Fibroblast of the aortic adventitia (primary cell): ENCODE measurements at regions not wholly inside any gene's neighbourhood (a gene's known extent, or its start where the extent isn't known, plus 50 kb on each side); places are given as distances from the start of the nearest gene placed in this dataset.
"Not testable (repeated sequence)": the region's sequence is repeated elsewhere in the genome, so short reads cannot be mapped to it uniquely, and the experiment has no call there.

ENCODE experiments used
- DNase-seq: peaks from one replicate; pipeline ENCODE4 v3.0.0-alpha.2; 2010; ENCODE audit warnings: low read depth
- H3K4me3 ChIP-seq: 2 replicates; pipeline ENCODE4 v1.5.1; 2011; ENCODE audit warnings: low read depth, mild to moderate bottlenecking, control low read depth, low read length, moderate library complexity
- CTCF ChIP-seq: IDR thresholded peaks from 2 replicates; pipeline ENCODE4 v1.5.1; 2011; ENCODE audit warnings: mild to moderate bottlenecking, low read length, control low read depth, inconsistent platforms; ENCODE audit not compliant: insufficient read depth

- no peak for DNase-seq
- no peak overlapping the region for H3K4me3 ChIP-seq
- no peak for TF ChIP-seq CTCF
These were observed 142.8 kb upstream of the PDE4D start for GRCh38 chr5:60036192-60036938.

GRCh38 chr5:60026161-60026560 lies 132.6 kb upstream of the PDE4D start:
- peak; percentile 7 for DNase-seq
- TF ChIP-seq CTCF = no peak
- H3K4me3 ChIP-seq = no peak overlapping the region

- no peak for DNase-seq
- TF ChIP-seq CTCF = no peak
- H3K4me3 ChIP-seq = no peak overlapping the region
These were observed 130.6 kb upstream of the PDE4D start for GRCh38 chr5:60024104-60024503.

GRCh38 chr5:60023255-60023654 lies 129.7 kb upstream of the PDE4D start:
- no peak for DNase-seq
- TF ChIP-seq CTCF = no peak
- no peak overlapping the region for H3K4me3 ChIP-seq

GRCh38 chr5:60020457-60020856 lies 126.9 kb upstream of the PDE4D start:
- no peak for TF ChIP-seq CTCF
- no peak for DNase-seq
- H3K4me3 ChIP-seq = no peak overlapping the region

- H3K4me3 ChIP-seq, DNase-seq: not testable (repeated sequence)
These were observed 125.4 kb upstream of the PDE4D start for GRCh38 chr5:60018960-60019359.

GRCh38 chr5:60018091-60018490 lies 124.6 kb upstream of the PDE4D start:
- no peak for DNase-seq
- TF ChIP-seq CTCF = no peak
- H3K4me3 ChIP-seq = no peak overlapping the region
